HL-60 (cell line): ENCODE measurements at regions not wholly inside any gene's neighbourhood (a gene's known extent, or its start where the extent isn't known, plus 50 kb on each side); places are given as distances from the start of the nearest gene placed in this dataset.

Source experiments
- DNase-seq, 2 experiments: peaks; one replicate each; pipeline ENCODE4 v3.0.0-alpha.2; 2010 to 2020; ENCODE audit warnings: low read depth in 1 of 2, low spot score in 1 of 2
- H3K27ac ChIP-seq: fragments of 250-450 bp; sonication (Bioruptor Pico); replicated peaks from 2 replicates; pipeline ENCODE4 v1.5.1; 2020; ENCODE audit warnings: mild to moderate bottlenecking, moderate library complexity
- H3K27me3 ChIP-seq: fragments of 250-450 bp; sonication (Bioruptor Pico); 2 replicates; pipeline ENCODE4 v1.5.1; 2021; ENCODE audit warnings: mild to moderate bottlenecking, moderate library complexity; ENCODE audit not compliant: insufficient read depth, poor library complexity, severe bottlenecking
- H3K4me3 ChIP-seq: replicated peaks from 2 replicates; pipeline ENCODE4 v1.5.1; 2011; ENCODE audit warnings: mild to moderate bottlenecking, control low read depth, low read length; ENCODE audit not compliant: insufficient read depth
- GABPA ChIP-seq: IDR thresholded peaks from 2 replicates; pipeline ENCODE4 v1.6.1; 2012; ENCODE audit warnings: low read depth
- POLR2AphosphoS5 ChIP-seq: IDR thresholded peaks from 2 replicates; pipeline ENCODE4 v1.6.1; 2012; ENCODE audit warnings: low read depth
- REST ChIP-seq: IDR thresholded peaks from 2 replicates; pipeline ENCODE4 v1.6.1; 2012; ENCODE audit warnings: low read depth; ENCODE audit not compliant: insufficient replicate concordance
- SPI1 ChIP-seq: IDR thresholded peaks from 2 replicates; pipeline ENCODE4 v1.6.1; 2012; ENCODE audit warnings: low read depth, mild to moderate bottlenecking, borderline replicate concordance
- TF ChIP-seq, protein P1 (sequence below): IDR thresholded peaks from one replicate; pipeline ENCODE4 v1.5.1; 2011; ENCODE audit warnings: low read length, control low read depth, inconsistent platforms; ENCODE audit not compliant: insufficient read depth

DNA sequence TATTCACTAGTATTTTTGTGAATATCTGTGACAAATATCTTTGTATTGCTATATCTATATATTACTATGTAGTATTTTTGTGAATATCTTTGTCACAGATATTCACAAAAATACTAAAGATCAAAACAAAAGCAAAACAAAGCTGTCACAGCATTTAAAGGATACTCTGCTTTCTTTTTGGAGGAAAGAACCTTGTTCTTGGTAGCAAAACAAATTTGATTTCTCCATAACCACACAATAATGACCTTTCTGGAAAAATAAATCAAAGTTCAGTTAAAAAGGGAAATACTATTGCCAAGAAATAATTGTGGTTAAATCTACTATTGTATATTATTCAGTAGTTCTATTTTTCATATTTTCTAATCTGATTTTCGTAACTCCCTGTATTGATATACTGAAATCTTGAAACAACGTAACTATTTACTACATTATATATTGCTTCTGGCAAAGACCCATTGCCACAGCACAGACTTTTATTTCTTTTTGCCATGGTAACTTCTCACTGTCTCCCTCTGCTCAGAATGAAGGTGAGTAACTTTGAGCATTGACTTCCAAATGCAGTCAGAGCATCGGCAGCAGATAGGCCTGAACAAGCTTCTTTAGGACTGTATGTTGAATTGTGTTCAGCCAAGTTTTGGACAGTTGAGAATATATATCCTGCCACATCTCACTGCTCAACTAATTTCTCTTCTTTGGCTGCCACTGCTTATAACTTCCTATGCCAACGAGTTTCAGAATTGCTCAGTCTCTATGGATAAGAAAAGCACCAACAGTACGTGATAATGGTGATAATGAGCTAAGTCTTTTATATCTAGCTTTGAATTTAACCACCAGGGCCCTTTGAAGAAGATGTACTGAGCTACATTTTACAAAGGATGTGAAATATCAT lies 1097.2 kb upstream of the GJE1 start:
- DNase-seq: no peak
- H3K27ac ChIP-seq: no peak overlapping the region
- no peaks in the 10 kb centered on the region for H3K27me3 ChIP-seq
- no peak for TF ChIP-seq GABPA
- no peak for TF ChIP-seq SPI1
- H3K4me3 ChIP-seq: no peak overlapping the region

GRCh38 chr6:141033101-141033500 lies 1099.6 kb upstream of the GJE1 start:
- H3K4me3 ChIP-seq: no peak overlapping the region
- H3K27ac ChIP-seq: no peak overlapping the region
- TF ChIP-seq SPI1 (no peak), GABPA (no peak), POLR2AphosphoS5 (no peak), REST (no peak)
- TF ChIP-seq, protein P1, sequence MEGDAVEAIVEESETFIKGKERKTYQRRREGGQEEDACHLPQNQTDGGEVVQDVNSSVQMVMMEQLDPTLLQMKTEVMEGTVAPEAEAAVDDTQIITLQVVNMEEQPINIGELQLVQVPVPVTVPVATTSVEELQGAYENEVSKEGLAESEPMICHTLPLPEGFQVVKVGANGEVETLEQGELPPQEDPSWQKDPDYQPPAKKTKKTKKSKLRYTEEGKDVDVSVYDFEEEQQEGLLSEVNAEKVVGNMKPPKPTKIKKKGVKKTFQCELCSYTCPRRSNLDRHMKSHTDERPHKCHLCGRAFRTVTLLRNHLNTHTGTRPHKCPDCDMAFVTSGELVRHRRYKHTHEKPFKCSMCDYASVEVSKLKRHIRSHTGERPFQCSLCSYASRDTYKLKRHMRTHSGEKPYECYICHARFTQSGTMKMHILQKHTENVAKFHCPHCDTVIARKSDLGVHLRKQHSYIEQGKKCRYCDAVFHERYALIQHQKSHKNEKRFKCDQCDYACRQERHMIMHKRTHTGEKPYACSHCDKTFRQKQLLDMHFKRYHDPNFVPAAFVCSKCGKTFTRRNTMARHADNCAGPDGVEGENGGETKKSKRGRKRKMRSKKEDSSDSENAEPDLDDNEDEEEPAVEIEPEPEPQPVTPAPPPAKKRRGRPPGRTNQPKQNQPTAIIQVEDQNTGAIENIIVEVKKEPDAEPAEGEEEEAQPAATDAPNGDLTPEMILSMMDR: no peak
- no peak for DNase-seq
- H3K27me3 ChIP-seq: no peaks in the 10 kb centered on the region

DNA sequence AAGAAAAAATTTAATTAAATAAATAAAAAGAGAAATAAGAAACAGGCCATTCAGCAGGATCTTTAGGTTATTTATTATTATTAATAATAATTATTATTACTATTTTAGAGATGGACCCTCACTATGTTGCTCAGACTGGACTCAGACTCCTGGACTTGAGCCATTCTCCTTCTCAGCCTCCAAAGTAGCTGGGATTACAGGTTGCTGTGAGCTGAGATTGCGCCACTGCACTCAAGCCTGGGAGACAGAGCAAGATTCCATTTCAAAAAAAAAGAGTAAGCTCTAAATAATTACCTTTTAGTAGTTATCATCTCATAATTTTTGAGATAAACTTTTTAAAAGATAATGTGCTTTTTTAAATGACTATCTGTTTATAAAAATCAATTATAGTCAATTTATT lies 1102.8 kb upstream of the GJE1 start:
- TF ChIP-seq POLR2AphosphoS5: no peak
- no peak for TF ChIP-seq GABPA
- TF ChIP-seq, protein P1: no peak
- no peak for TF ChIP-seq SPI1
- no peak for TF ChIP-seq REST

GRCh38 chr6:141028791-141029280 lies 1103.9 kb upstream of the GJE1 start:
- no peak for DNase-seq
- TF ChIP-seq GABPA (no peak), REST (no peak), SPI1 (no peak)
- H3K27me3 ChIP-seq: no peaks in the 10 kb centered on the region

More for the DNA sequence above, 1102.8 kb upstream of the GJE1 start:
- Histone ChIP-seq H3K27me3 (no peaks in the 10 kb centered on the region), H3K4me3 (no peak overlapping the region), H3K27ac (no peak overlapping the region)
- DNase-seq: no peak

More at GRCh38 chr6:141028791-141029280, 1103.9 kb upstream of the GJE1 start:
- Histone ChIP-seq H3K4me3 (no peak overlapping the region), H3K27ac (no peak overlapping the region)
